ENCODE measurements at regions not wholly inside any gene's neighbourhood (a gene's known extent, or its start where the extent isn't known, plus 50 kb on each side); places are given as distances from the start of the nearest gene placed in this dataset.

GRCh38 chr10:98328163-98328562 is 60.2 kb upstream of the LOXL4 start:
- TF ChIP-seq, protein P1, sequence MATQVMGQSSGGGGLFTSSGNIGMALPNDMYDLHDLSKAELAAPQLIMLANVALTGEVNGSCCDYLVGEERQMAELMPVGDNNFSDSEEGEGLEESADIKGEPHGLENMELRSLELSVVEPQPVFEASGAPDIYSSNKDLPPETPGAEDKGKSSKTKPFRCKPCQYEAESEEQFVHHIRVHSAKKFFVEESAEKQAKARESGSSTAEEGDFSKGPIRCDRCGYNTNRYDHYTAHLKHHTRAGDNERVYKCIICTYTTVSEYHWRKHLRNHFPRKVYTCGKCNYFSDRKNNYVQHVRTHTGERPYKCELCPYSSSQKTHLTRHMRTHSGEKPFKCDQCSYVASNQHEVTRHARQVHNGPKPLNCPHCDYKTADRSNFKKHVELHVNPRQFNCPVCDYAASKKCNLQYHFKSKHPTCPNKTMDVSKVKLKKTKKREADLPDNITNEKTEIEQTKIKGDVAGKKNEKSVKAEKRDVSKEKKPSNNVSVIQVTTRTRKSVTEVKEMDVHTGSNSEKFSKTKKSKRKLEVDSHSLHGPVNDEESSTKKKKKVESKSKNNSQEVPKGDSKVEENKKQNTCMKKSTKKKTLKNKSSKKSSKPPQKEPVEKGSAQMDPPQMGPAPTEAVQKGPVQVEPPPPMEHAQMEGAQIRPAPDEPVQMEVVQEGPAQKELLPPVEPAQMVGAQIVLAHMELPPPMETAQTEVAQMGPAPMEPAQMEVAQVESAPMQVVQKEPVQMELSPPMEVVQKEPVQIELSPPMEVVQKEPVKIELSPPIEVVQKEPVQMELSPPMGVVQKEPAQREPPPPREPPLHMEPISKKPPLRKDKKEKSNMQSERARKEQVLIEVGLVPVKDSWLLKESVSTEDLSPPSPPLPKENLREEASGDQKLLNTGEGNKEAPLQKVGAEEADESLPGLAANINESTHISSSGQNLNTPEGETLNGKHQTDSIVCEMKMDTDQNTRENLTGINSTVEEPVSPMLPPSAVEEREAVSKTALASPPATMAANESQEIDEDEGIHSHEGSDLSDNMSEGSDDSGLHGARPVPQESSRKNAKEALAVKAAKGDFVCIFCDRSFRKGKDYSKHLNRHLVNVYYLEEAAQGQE (IDR thresholded peaks at IDR 0.05; ENCODE audit: low read depth) = no peak
- TF ChIP-seq TAF1 (IDR thresholded peaks at IDR 0.05; ENCODE audit: low read depth) (no peak), NFIC (IDR thresholded peaks at IDR 0.05) (no peak), EP300 (IDR thresholded peaks at IDR 0.05; ENCODE audit: borderline replicate concordance) (no peak), USF1 (IDR thresholded peaks at IDR 0.05) (no peak), CREB1 (IDR thresholded peaks at IDR 0.05; ENCODE audit: low read depth) (no peak), MAX (IDR thresholded peaks at IDR 0.05) (no peak), RAD21 (IDR thresholded peaks at IDR 0.05; ENCODE audit: low read depth) (no peak), CEBPB (IDR thresholded peaks at IDR 0.05) (no peak), TEAD4 (IDR thresholded peaks at IDR 0.05) (no peak), EGR1 (IDR thresholded peaks at IDR 0.05) (no peak), ZBTB7A (IDR thresholded peaks at IDR 0.05; ENCODE audit: low read depth) (no peak), FOXM1 (IDR thresholded peaks at IDR 0.05; ENCODE audit: borderline replicate concordance, low read depth) (no peak), YY1 (IDR thresholded peaks at IDR 0.05; ENCODE audit: low read depth) (no peak), TCF12 (IDR thresholded peaks at IDR 0.05; ENCODE audit: low read depth) (no peak)

GRCh38 chr10:98326621-98327027 is 58.6 kb upstream of the LOXL4 start:
- TF ChIP-seq, protein P1 (IDR thresholded peaks at IDR 0.05; ENCODE audit: low read depth) = no peak
- TF ChIP-seq CEBPB (IDR thresholded peaks at IDR 0.05) (no peak), ZBTB7A (IDR thresholded peaks at IDR 0.05; ENCODE audit: low read depth) (no peak), TAF1 (IDR thresholded peaks at IDR 0.05; ENCODE audit: low read depth) (no peak), NFIC (IDR thresholded peaks at IDR 0.05) (no peak), EGR1 (IDR thresholded peaks at IDR 0.05) (no peak), MAX (IDR thresholded peaks at IDR 0.05) (no peak), USF1 (IDR thresholded peaks at IDR 0.05) (no peak), FOXM1 (IDR thresholded peaks at IDR 0.05; ENCODE audit: borderline replicate concordance, low read depth) (no peak), RAD21 (IDR thresholded peaks at IDR 0.05; ENCODE audit: low read depth) (no peak), CREB1 (IDR thresholded peaks at IDR 0.05; ENCODE audit: low read depth) (no peak), TEAD4 (IDR thresholded peaks at IDR 0.05) (no peak), YY1 (IDR thresholded peaks at IDR 0.05; ENCODE audit: low read depth) (no peak), EP300 (IDR thresholded peaks at IDR 0.05; ENCODE audit: borderline replicate concordance) (no peak), TCF12 (IDR thresholded peaks at IDR 0.05; ENCODE audit: low read depth) (no peak)

GRCh38 chr10:98323221-98324164 is 55.5 kb upstream of the LOXL4 start:
- TF ChIP-seq EGR1 (IDR thresholded peaks at IDR 0.05) (no peak), NFIC (IDR thresholded peaks at IDR 0.05) (no peak), EP300 (IDR thresholded peaks at IDR 0.05; ENCODE audit: borderline replicate concordance) (no peak), FOXM1 (IDR thresholded peaks at IDR 0.05; ENCODE audit: borderline replicate concordance, low read depth) (no peak), ZBTB7A (IDR thresholded peaks at IDR 0.05; ENCODE audit: low read depth) (no peak), TEAD4 (IDR thresholded peaks at IDR 0.05) (no peak), USF1 (IDR thresholded peaks at IDR 0.05) (no peak), RAD21 (IDR thresholded peaks at IDR 0.05; ENCODE audit: low read depth) (no peak)
- TF ChIP-seq, protein P1 (IDR thresholded peaks at IDR 0.05; ENCODE audit: low read depth) = no peak

Data from Ishikawa (cell line).